ENCODE measurements at regions not wholly inside any gene's neighbourhood (a gene's known extent, or its start where the extent isn't known, plus 50 kb on each side); places are given as distances from the start of the nearest gene placed in this dataset.

GRCh38 chr21:18602711-18603110 is 199.1 kb upstream of the TMPRSS15 start:
- TF ChIP-seq BHLHE40 (IDR thresholded peaks at IDR 0.05; ENCODE audit: borderline replicate concordance), result no peak
- no peak for TF ChIP-seq FOXA1 (IDR thresholded peaks at IDR 0.05)
- TF ChIP-seq SP1 (IDR thresholded peaks at IDR 0.05), result no peak
- no peak for TF ChIP-seq FOXK2 (IDR thresholded peaks at IDR 0.05)
- TF ChIP-seq CTBP1 (IDR thresholded peaks at IDR 0.05; ENCODE audit: borderline replicate concordance), result no peak
- TF ChIP-seq TARDBP (IDR thresholded peaks at IDR 0.05), result no peak
- no peak for TF ChIP-seq L3MBTL2 (conservative IDR thresholded peaks at IDR 0.05)
- no peak for TF ChIP-seq SUZ12 (IDR thresholded peaks at IDR 0.05)
- no peak for TF ChIP-seq HDGF (IDR thresholded peaks at IDR 0.05; ENCODE audit: borderline replicate concordance)
- no peak for TF ChIP-seq PKNOX1 (IDR thresholded peaks at IDR 0.05)
- no peak for TF ChIP-seq ARNT (IDR thresholded peaks at IDR 0.05)
- TF ChIP-seq ELF4 (IDR thresholded peaks at IDR 0.05), result no peak
- TF ChIP-seq NFRKB (IDR thresholded peaks at IDR 0.05), result no peak
- no peak for TF ChIP-seq ZNF384 (IDR thresholded peaks at IDR 0.05)
- TF ChIP-seq LEF1 (IDR thresholded peaks at IDR 0.05; ENCODE audit: borderline replicate concordance), result no peak
- no peak for TF ChIP-seq FOXM1 (IDR thresholded peaks at IDR 0.05; ENCODE audit: borderline replicate concordance)
- ChIA-PET POLR2A (no interaction called here), CTCF (no interaction called here)
- DNase-seq (ENCODE audit: extremely low spot score), result no peak

GRCh38 chr21:18603261-18603660 is 199.7 kb upstream of the TMPRSS15 start:
- DNase-seq (ENCODE audit: extremely low spot score), result no peak
- POLR2A ChIA-PET, result no interaction called here
- CTCF ChIA-PET, result no interaction called here
- TF ChIP-seq FOXK2 (IDR thresholded peaks at IDR 0.05), result no peak
- no peak for TF ChIP-seq ARNT (IDR thresholded peaks at IDR 0.05)
- TF ChIP-seq ELF4 (IDR thresholded peaks at IDR 0.05), result no peak
- TF ChIP-seq LEF1 (IDR thresholded peaks at IDR 0.05; ENCODE audit: borderline replicate concordance), result no peak

GRCh38 chr21:18603980-18604379 is 200.4 kb upstream of the TMPRSS15 start:
- no peak for TF ChIP-seq CTBP1 (IDR thresholded peaks at IDR 0.05; ENCODE audit: borderline replicate concordance)
- no peak for TF ChIP-seq FOXK2 (IDR thresholded peaks at IDR 0.05)
- no peak for TF ChIP-seq FOXA1 (IDR thresholded peaks at IDR 0.05)
- TF ChIP-seq ELF4 (IDR thresholded peaks at IDR 0.05), result no peak
- TF ChIP-seq FOXM1 (IDR thresholded peaks at IDR 0.05; ENCODE audit: borderline replicate concordance), result no peak
- TF ChIP-seq TARDBP (IDR thresholded peaks at IDR 0.05), result no peak
- no peak for TF ChIP-seq SUZ12 (IDR thresholded peaks at IDR 0.05)
- TF ChIP-seq HDGF (IDR thresholded peaks at IDR 0.05; ENCODE audit: borderline replicate concordance), result no peak
- TF ChIP-seq ZNF384 (IDR thresholded peaks at IDR 0.05), result no peak
- TF ChIP-seq L3MBTL2 (conservative IDR thresholded peaks at IDR 0.05), result no peak
- no peak for TF ChIP-seq SP1 (IDR thresholded peaks at IDR 0.05)
- TF ChIP-seq NFRKB (IDR thresholded peaks at IDR 0.05), result no peak
- TF ChIP-seq ARNT (IDR thresholded peaks at IDR 0.05), result no peak
- TF ChIP-seq BHLHE40 (IDR thresholded peaks at IDR 0.05; ENCODE audit: borderline replicate concordance), result no peak
- TF ChIP-seq LEF1 (IDR thresholded peaks at IDR 0.05; ENCODE audit: borderline replicate concordance), result no peak
- TF ChIP-seq PKNOX1 (IDR thresholded peaks at IDR 0.05), result no peak
- ChIA-PET POLR2A (no interaction called here), CTCF (no interaction called here)
- no peak for DNase-seq (ENCODE audit: extremely low spot score)

- TF ChIP-seq PKNOX1 (IDR thresholded peaks at IDR 0.05) (no peak), BHLHE40 (IDR thresholded peaks at IDR 0.05; ENCODE audit: borderline replicate concordance) (no peak), ZNF384 (IDR thresholded peaks at IDR 0.05) (no peak), FOXM1 (IDR thresholded peaks at IDR 0.05; ENCODE audit: borderline replicate concordance) (no peak), TARDBP (IDR thresholded peaks at IDR 0.05) (no peak), ELF4 (IDR thresholded peaks at IDR 0.05) (no peak), ARNT (IDR thresholded peaks at IDR 0.05) (no peak), FOXK2 (IDR thresholded peaks at IDR 0.05) (no peak), SP1 (IDR thresholded peaks at IDR 0.05) (no peak), SUZ12 (IDR thresholded peaks at IDR 0.05) (no peak), CTBP1 (IDR thresholded peaks at IDR 0.05; ENCODE audit: borderline replicate concordance) (no peak), LEF1 (IDR thresholded peaks at IDR 0.05; ENCODE audit: borderline replicate concordance) (no peak)
- ChIA-PET POLR2A (no interaction called here), CTCF (interaction anchor here (0.6 kb wide), 1 partner anchor 11 kb away, joined by 8 read pairs; no protein-coding TSS in a partner anchor)
- no peak for DNase-seq (ENCODE audit: extremely low spot score)
Measured at GRCh38 chr21:18608226-18608625, 204.6 kb upstream of the TMPRSS15 start.

- POLR2A ChIA-PET, result no interaction called here
- no peak for TF ChIP-seq CTBP1 (IDR thresholded peaks at IDR 0.05; ENCODE audit: borderline replicate concordance)
- TF ChIP-seq SUZ12 (IDR thresholded peaks at IDR 0.05), result no peak
- no peak for TF ChIP-seq FOXM1 (IDR thresholded peaks at IDR 0.05; ENCODE audit: borderline replicate concordance)
- TF ChIP-seq ZNF384 (IDR thresholded peaks at IDR 0.05), result no peak
- no peak for TF ChIP-seq TARDBP (IDR thresholded peaks at IDR 0.05)
- TF ChIP-seq SP1 (IDR thresholded peaks at IDR 0.05), result no peak
- TF ChIP-seq L3MBTL2 (conservative IDR thresholded peaks at IDR 0.05), result no peak
- no peak for TF ChIP-seq ARNT (IDR thresholded peaks at IDR 0.05)
- no peak for TF ChIP-seq FOXK2 (IDR thresholded peaks at IDR 0.05)
- no peak for TF ChIP-seq ELF4 (IDR thresholded peaks at IDR 0.05)
- TF ChIP-seq FOXA1 (IDR thresholded peaks at IDR 0.05), result no peak
- no peak for DNase-seq (ENCODE audit: extremely low spot score)
- CTCF ChIA-PET, result no interaction called here
Measured at GRCh38 chr21:18614303-18614702, 210.7 kb upstream of the TMPRSS15 start.

GRCh38 chr21:18617291-18617690 is 213.7 kb upstream of the TMPRSS15 start:
- ChIA-PET CTCF (no interaction called here), POLR2A (no interaction called here)
- TF ChIP-seq ARNT (IDR thresholded peaks at IDR 0.05), result no peak
- no peak for TF ChIP-seq BHLHE40 (IDR thresholded peaks at IDR 0.05; ENCODE audit: borderline replicate concordance)
- no peak for TF ChIP-seq TARDBP (IDR thresholded peaks at IDR 0.05)
- TF ChIP-seq FOXA1 (IDR thresholded peaks at IDR 0.05), result no peak
- TF ChIP-seq L3MBTL2 (conservative IDR thresholded peaks at IDR 0.05), result no peak
- no peak for TF ChIP-seq NFRKB (IDR thresholded peaks at IDR 0.05)
- TF ChIP-seq FOXK2 (IDR thresholded peaks at IDR 0.05), result no peak
- TF ChIP-seq FOXM1 (IDR thresholded peaks at IDR 0.05; ENCODE audit: borderline replicate concordance), result no peak
- no peak for TF ChIP-seq ELF4 (IDR thresholded peaks at IDR 0.05)
- no peak for TF ChIP-seq SP1 (IDR thresholded peaks at IDR 0.05)
- no peak for TF ChIP-seq CTBP1 (IDR thresholded peaks at IDR 0.05; ENCODE audit: borderline replicate concordance)
- TF ChIP-seq HDGF (IDR thresholded peaks at IDR 0.05; ENCODE audit: borderline replicate concordance), result no peak
- TF ChIP-seq SUZ12 (IDR thresholded peaks at IDR 0.05), result no peak
- no peak for TF ChIP-seq ZNF384 (IDR thresholded peaks at IDR 0.05)
- no peak for TF ChIP-seq LEF1 (IDR thresholded peaks at IDR 0.05; ENCODE audit: borderline replicate concordance)
- TF ChIP-seq PKNOX1 (IDR thresholded peaks at IDR 0.05), result no peak
- no peak for DNase-seq (ENCODE audit: extremely low spot score)

Data from HEK293T (cell line).